GM23248 (cell line): ENCODE measurements at regions not wholly inside any gene's neighbourhood (a gene's known extent, or its start where the extent isn't known, plus 50 kb on each side); places are given as distances from the start of the nearest gene placed in this dataset.

Experiments
- EZH2 ChIP-seq: fragments of 200-600 bp; sonication (generic); IDR thresholded peaks from 2 replicates; pipeline ENCODE4 v1.6.1; 2018; ENCODE audit warnings: antibody characterized with exemption, mild to moderate bottlenecking; ENCODE audit not compliant: insufficient read depth, poor library complexity, severe bottlenecking
- EZH2phosphoT487 ChIP-seq: fragments of 200-600 bp; sonication (generic); IDR thresholded peaks from 2 replicates; pipeline ENCODE4 v1.6.1; 2018; ENCODE audit warnings: antibody characterized with exemption, moderate library complexity, mild to moderate bottlenecking, low read depth; ENCODE audit not compliant: insufficient read depth

DNA sequence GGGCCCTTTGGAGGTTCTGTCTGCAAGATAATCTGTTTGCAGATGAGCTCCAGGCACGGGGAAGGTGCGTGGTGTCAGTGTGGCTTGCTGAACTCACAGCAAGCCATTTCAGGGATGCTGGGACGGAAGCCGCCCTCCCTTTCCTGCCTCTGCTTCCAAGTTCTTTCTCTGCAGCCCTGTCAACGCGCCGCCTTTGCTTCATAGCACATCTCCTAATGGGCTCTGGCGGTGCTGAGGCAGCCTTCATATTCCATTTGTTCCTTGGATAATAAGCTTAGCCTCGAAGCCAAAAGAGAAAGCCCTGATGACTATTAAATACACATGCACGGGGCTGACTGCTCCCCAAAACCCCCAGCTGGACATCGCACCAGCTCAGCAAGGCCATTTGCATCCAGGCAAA is 81.7 kb upstream of the TAF1B start:
- no peak for TF ChIP-seq EZH2phosphoT487
- TF ChIP-seq EZH2, result no peak
